Hepatocyte (in vitro differentiated cells): ENCODE measurements at regions not wholly inside any gene's neighbourhood (a gene's known extent, or its start where the extent isn't known, plus 50 kb on each side); places are given as distances from the start of the nearest gene placed in this dataset.

Experiments
- DNase-seq: peaks from one replicate; pipeline ENCODE4 v3.0.0-alpha.2; 2016; ENCODE audit warnings: low spot score
- H2AFZ ChIP-seq: fragments of 200-600 bp; sonication (generic); 2 replicates; pipeline ENCODE4 v1.6.0; 2016; ENCODE audit warnings: antibody characterized with exemption, mild to moderate bottlenecking
- H3K27ac ChIP-seq: fragments of 200-600 bp; sonication (generic); 2 replicates; pipeline ENCODE4 v1.5.1; 2016; ENCODE audit warnings: mild to moderate bottlenecking
- H3K27me3 ChIP-seq: fragments of 200-600 bp; sonication (generic); 2 replicates; pipeline ENCODE4 v1.6.1; 2016
- H3K36me3 ChIP-seq: fragments of 200-600 bp; sonication (generic); replicated peaks from 2 replicates; pipeline ENCODE4 v1.5.1; 2016; ENCODE audit warnings: low read depth; ENCODE audit not compliant: insufficient read depth
- H3K4me1 ChIP-seq: fragments of 200-600 bp; sonication (generic); 2 replicates; pipeline ENCODE4 v1.5.1; 2016; ENCODE audit warnings: mild to moderate bottlenecking, moderate library complexity; ENCODE audit not compliant: insufficient read depth
- H3K4me2 ChIP-seq: fragments of 200-600 bp; sonication (generic); 2 replicates; pipeline ENCODE4 v1.6.0; 2016
- H3K4me3 ChIP-seq: fragments of 200-600 bp; sonication (generic); 2 replicates; pipeline ENCODE4 v1.5.1; 2016; ENCODE audit warnings: mild to moderate bottlenecking
- H3K79me2 ChIP-seq: fragments of 200-600 bp; sonication (generic); 2 replicates; pipeline ENCODE4 v1.6.0; 2017; ENCODE audit warnings: mild to moderate bottlenecking
- H3K9me2 ChIP-seq: fragments of 200-600 bp; sonication (generic); replicated peaks from 2 replicates; pipeline ENCODE4 v1.6.0; 2017; ENCODE audit warnings: mild to moderate bottlenecking; ENCODE audit not compliant: insufficient read depth
- H3K9me3 ChIP-seq: fragments of 200-600 bp; sonication (generic); 2 replicates; pipeline ENCODE4 v1.5.1; 2016; ENCODE audit warnings: low read depth, mild to moderate bottlenecking
- H4K20me1 ChIP-seq: fragments of 200-600 bp; sonication (generic); 2 replicates; pipeline ENCODE4 v1.6.0; 2016; ENCODE audit warnings: mild to moderate bottlenecking; ENCODE audit not compliant: insufficient read depth, poor library complexity, severe bottlenecking
- CTCF ChIP-seq: fragments of 200-600 bp; sonication (generic); IDR thresholded peaks from 2 replicates; pipeline ENCODE4 v1.5.1; 2016; ENCODE audit warnings: antibody characterized with exemption, mild to moderate bottlenecking; ENCODE audit not compliant: poor library complexity
- EZH2 ChIP-seq: fragments of 200-600 bp; sonication (generic); IDR thresholded peaks from 2 replicates; pipeline ENCODE4 v1.6.1; 2016; ENCODE audit warnings: antibody characterized with exemption, mild to moderate bottlenecking, borderline replicate concordance
- EZH2phosphoT487 ChIP-seq: fragments of 200-600 bp; sonication (generic); IDR thresholded peaks from one replicate; pipeline ENCODE4 v1.6.1; 2018; ENCODE audit warnings: antibody characterized with exemption, mild to moderate bottlenecking, low read depth, moderate library complexity; ENCODE audit not compliant: unreplicated experiment, severe bottlenecking
- WGBS: methylation state at CpG from one replicate; pipeline ENCODE4 v1.1.6; 2016; ENCODE audit warnings: low lambda C conversion rate; ENCODE audit errors: missing lambda C conversion rate; 5-methylcytosine and 5-hydroxymethylcytosine counted together

GRCh38 chr4:180567080-180567479 is 1676.1 kb upstream of the TENM3 start:
- Histone ChIP-seq H2AFZ (no peak overlapping the region), H3K36me3 (no peaks in the 10 kb centered on the region), H3K9me2 (no peaks in the 10 kb centered on the region), H3K4me3 (no peak overlapping the region), H3K79me2 (no peaks in the 10 kb centered on the region), H3K27me3 (no peaks in the 10 kb centered on the region), H3K4me1 (no peaks in the 10 kb centered on the region), H3K4me2 (no peak overlapping the region), H3K27ac (no peak overlapping the region), H4K20me1 (no peaks in the 10 kb centered on the region), H3K9me3 (no peaks in the 10 kb centered on the region)
- 100% methylated on average over 4 of the region's 7 CpGs for WGBS
- TF ChIP-seq CTCF, result no peak
- no peak for TF ChIP-seq EZH2phosphoT487
- TF ChIP-seq EZH2, result no peak
- DNase-seq, result no peak

- Histone ChIP-seq H3K27me3 (no peaks in the 10 kb centered on the region), H3K9me2 (no peaks in the 10 kb centered on the region), H3K9me3 (no peaks in the 10 kb centered on the region), H3K27ac (no peak overlapping the region), H3K4me1 (peaks cover 9% of the 10 kb centered on the region), H2AFZ (no peak overlapping the region), H3K4me2 (no peak overlapping the region), H4K20me1 (no peaks in the 10 kb centered on the region), H3K79me2 (no peaks in the 10 kb centered on the region), H3K36me3 (no peaks in the 10 kb centered on the region), H3K4me3 (no peak overlapping the region)
- TF ChIP-seq EZH2 (no peak), EZH2phosphoT487 (no peak), CTCF (no peak)
- 85% methylated on average over 7 of the region's 7 CpGs for WGBS
- DNase-seq, result no peak
Measured at GRCh38 chr4:180571516-180572055, 1671.6 kb upstream of the TENM3 start.

DNA sequence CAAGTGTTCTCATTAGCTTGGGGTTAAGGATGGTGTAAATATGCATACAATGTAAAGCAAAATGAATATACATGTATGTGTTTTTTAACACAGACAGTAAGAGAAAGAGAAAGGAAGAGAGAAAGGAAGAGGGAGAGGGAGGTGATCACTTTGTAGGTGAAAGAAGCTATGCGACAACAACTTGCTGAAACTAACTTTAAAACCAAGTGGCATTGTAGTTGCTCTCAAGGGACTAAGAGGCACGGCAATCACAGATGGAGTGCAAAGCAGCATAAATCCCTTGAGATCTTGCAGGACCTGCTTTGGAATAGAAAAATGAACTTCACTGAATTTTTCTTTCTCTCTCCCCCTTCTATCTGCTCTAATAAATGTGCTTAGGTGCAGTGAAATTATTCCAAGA is 1665.0 kb upstream of the TENM3 start:
- H2AFZ ChIP-seq, result no peak overlapping the region
- no peak overlapping the region for H3K4me2 ChIP-seq
- H3K27ac ChIP-seq, result no peak overlapping the region
- H3K9me3 ChIP-seq, result no peaks in the 10 kb centered on the region
- no peak for TF ChIP-seq EZH2
- no peak for TF ChIP-seq EZH2phosphoT487
- no peak for TF ChIP-seq CTCF
- no peaks in the 10 kb centered on the region for H4K20me1 ChIP-seq
- WGBS, result 63% methylated on average over 2 of the region's 2 CpGs
- no peaks in the 10 kb centered on the region for H3K36me3 ChIP-seq
- H3K27me3 ChIP-seq, result no peaks in the 10 kb centered on the region
- no peak overlapping the region for H3K4me3 ChIP-seq
- DNase-seq, result no peak
- H3K9me2 ChIP-seq, result no peaks in the 10 kb centered on the region
- no peaks in the 10 kb centered on the region for H3K79me2 ChIP-seq
- H3K4me1 ChIP-seq, result peaks cover 9% of the 10 kb centered on the region

DNA sequence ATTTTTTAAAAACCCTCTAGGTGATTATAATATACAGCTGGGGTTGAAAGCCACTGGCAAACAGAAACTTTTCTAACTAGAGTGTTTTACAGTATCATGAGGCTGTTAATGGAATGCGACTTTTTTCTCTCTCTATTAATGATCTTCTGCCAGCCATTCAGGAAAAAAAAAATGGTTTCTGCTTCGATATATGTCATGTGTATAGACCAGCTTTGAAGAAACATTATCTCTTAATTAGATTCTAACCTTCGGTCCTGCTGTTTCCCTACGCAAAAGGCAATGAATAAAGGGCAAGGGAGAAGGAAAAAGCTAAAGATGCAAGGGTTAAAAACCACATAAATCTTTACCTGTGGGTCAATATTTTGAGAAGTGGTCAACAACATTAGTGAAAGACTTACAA is 1662.1 kb upstream of the TENM3 start:
- no peak for DNase-seq
- no peaks in the 10 kb centered on the region for H3K79me2 ChIP-seq
- no peak overlapping the region for H2AFZ ChIP-seq
- H3K9me2 ChIP-seq, result no peaks in the 10 kb centered on the region
- H3K4me2 ChIP-seq, result no peak overlapping the region
- H3K27ac ChIP-seq, result no peak overlapping the region
- H3K9me3 ChIP-seq, result no peaks in the 10 kb centered on the region
- no peaks in the 10 kb centered on the region for H3K4me1 ChIP-seq
- peaks cover 3% of the 10 kb centered on the region for H3K27me3 ChIP-seq
- no peak overlapping the region for H3K4me3 ChIP-seq
- WGBS, result 92% methylated on average over 4 of the region's 4 CpGs
- TF ChIP-seq EZH2phosphoT487 (no peak), CTCF (no peak), EZH2 (no peak)
- H4K20me1 ChIP-seq, result no peaks in the 10 kb centered on the region
- H3K36me3 ChIP-seq, result no peaks in the 10 kb centered on the region
